ENCODE measurements at regions not wholly inside any gene's neighbourhood (a gene's known extent, or its start where the extent isn't known, plus 50 kb on each side); places are given as distances from the start of the nearest gene placed in this dataset.

DNA sequence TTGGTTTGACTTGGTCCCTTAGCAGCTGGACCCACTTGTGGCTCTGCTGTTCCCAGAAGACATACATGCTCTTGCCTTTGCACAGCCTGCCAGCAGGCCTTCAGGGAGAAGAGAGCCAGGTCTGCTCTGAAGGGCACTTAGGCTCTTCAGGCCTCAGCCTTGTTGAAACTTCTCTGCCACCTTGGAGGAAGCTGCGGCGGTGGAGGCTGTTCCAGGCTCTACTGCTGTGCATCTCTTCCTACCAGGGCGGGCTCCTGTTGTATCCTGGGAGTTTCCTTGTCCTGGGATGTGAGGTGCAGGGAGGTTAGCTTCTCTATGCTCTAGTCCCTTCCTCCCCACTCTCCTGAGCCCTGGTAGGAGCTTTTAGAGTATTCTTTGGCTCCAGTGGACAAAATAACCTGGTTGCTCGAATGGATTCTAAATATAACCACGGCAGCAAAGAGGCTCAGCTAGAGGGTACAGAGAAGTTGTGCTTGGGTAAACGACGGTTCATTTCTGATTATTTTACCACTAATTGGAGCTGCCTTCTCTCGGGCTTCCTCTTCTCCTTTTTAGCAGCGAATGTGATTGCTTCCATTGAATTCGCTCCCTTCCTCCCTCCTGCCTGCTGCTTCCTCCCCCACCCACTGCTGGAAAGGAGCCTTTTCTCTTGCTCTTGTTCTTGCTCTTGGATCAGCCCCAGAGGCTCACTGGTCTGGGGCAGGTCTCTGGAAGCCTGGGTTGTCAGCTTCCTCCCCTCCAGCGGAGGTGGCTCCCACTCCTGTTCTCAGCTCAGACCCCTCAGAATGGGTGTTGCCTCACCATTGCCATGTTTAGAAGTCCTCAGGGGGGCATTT lies 126.6 kb upstream of the CACNA1E start:
- H3K27me3 ChIP-seq: no peaks in the 10 kb centered on the region
- no peak overlapping the region for H3K4me3 ChIP-seq
- H3K36me3 ChIP-seq: no peaks in the 10 kb centered on the region
- no peak overlapping the region for H3K27ac ChIP-seq
- H3K4me1 ChIP-seq: no peaks in the 10 kb centered on the region
- no peaks in the 10 kb centered on the region for H3K9me3 ChIP-seq
- TF ChIP-seq, protein P1, sequence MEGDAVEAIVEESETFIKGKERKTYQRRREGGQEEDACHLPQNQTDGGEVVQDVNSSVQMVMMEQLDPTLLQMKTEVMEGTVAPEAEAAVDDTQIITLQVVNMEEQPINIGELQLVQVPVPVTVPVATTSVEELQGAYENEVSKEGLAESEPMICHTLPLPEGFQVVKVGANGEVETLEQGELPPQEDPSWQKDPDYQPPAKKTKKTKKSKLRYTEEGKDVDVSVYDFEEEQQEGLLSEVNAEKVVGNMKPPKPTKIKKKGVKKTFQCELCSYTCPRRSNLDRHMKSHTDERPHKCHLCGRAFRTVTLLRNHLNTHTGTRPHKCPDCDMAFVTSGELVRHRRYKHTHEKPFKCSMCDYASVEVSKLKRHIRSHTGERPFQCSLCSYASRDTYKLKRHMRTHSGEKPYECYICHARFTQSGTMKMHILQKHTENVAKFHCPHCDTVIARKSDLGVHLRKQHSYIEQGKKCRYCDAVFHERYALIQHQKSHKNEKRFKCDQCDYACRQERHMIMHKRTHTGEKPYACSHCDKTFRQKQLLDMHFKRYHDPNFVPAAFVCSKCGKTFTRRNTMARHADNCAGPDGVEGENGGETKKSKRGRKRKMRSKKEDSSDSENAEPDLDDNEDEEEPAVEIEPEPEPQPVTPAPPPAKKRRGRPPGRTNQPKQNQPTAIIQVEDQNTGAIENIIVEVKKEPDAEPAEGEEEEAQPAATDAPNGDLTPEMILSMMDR (IDR thresholded peaks at IDR 0.05): no peak
- WGBS, 2 donors: 39 to 55% methylated on average over 11 of the region's 11 CpGs
- DNase-seq (ENCODE audit: low spot score in 2 of 2): no peak

DNA sequence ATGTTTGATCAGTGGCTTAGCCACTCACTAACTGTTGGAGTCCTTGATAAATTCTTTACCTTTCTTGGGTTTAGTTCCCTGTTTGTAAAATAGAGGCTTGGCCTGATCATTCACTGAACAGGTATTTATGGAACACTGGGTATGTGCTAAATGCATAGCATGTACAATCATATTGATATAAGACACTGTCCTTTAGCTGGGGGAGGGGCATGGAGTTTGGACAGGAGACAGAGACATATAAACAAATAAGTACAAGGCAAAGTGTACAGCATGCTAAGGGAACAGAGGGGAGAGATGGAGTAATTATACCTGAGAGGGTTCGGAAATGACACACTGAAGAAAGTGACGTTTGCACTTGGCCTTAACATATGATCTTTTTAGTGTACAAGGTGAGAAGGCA lies 124.3 kb upstream of the CACNA1E start:
- Histone ChIP-seq H3K4me1 (no peaks in the 10 kb centered on the region), H3K4me3 (no peak overlapping the region), H3K27me3 (no peaks in the 10 kb centered on the region), H3K9me3 (no peaks in the 10 kb centered on the region), H3K27ac (no peak overlapping the region), H3K36me3 (no peaks in the 10 kb centered on the region)
- DNase-seq (ENCODE audit: low spot score in 2 of 2): no peak
- TF ChIP-seq POLR2A (IDR thresholded peaks at IDR 0.05): no peak
- TF ChIP-seq, protein P1 (IDR thresholded peaks at IDR 0.05): no peak
- no peak for TF ChIP-seq EP300 (IDR thresholded peaks at IDR 0.05)
- 75 to 84% methylated on average over 2 of the region's 2 CpGs for WGBS, 2 donors

DNA sequence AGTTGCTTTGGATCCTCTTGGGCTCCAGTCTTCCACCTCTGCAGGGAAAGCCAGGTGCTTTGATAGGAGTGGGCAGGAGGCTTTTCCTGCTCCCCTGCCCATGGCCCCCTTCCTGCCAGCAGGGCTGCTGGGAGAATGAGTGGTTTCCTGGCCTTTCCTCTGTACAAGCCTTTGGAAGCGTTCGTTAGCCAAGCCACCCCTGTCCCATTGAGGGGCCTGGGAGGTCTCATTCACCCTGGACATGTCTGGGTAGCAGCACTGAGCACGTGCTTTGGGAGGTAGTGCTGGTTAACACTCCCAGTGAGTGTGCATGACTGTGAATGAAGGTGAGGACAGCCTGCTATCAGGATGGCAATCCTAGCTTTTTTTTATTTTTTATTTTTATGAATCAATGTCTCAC lies 118.5 kb upstream of the CACNA1E start:
- Histone ChIP-seq H3K27ac (no peak overlapping the region), H3K4me3 (no peak overlapping the region), H3K4me1 (no peaks in the 10 kb centered on the region), H3K36me3 (no peaks in the 10 kb centered on the region), H3K9me3 (no peaks in the 10 kb centered on the region), H3K27me3 (no peaks in the 10 kb centered on the region)
- no peak for TF ChIP-seq EP300 (IDR thresholded peaks at IDR 0.05)
- TF ChIP-seq, protein P1 (IDR thresholded peaks at IDR 0.05): no peak
- no peak for TF ChIP-seq POLR2A (IDR thresholded peaks at IDR 0.05)
- 88% methylated on average over 1 to 3 of the region's 3 CpGs for WGBS, 2 donors
- DNase-seq (ENCODE audit: low spot score in 2 of 2): no peak

DNA sequence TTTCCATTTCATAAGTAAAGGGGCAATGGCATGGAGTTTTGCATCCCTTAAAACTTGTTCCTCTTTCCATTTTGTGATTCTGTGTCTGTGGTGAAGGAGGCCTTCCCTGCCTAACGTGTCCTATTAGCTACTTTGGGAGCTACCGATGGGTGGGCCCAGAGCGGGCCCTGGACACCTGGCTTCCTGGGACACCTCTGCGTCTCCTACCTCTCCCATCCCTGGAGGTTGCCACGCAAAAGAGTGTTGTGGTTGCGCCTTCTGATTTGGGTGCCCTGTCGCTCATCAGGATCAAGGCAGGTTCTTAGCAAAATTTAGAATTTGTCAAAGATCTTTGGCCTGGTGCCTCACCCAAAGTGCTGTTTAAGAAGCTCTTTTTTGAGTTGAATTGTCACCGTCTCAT lies 116.4 kb upstream of the CACNA1E start:
- no peaks in the 10 kb centered on the region for H3K27me3 ChIP-seq
- TF ChIP-seq POLR2A (IDR thresholded peaks at IDR 0.05) (no peak), EP300 (IDR thresholded peaks at IDR 0.05) (no peak)
- TF ChIP-seq, protein P1 (IDR thresholded peaks at IDR 0.05): no peak
- no peaks in the 10 kb centered on the region for H3K4me1 ChIP-seq
- no peak overlapping the region for H3K4me3 ChIP-seq
- H3K9me3 ChIP-seq: peaks cover 0 to 7% (median 0%) of the 10 kb centered on the region in 4 donors
- H3K36me3 ChIP-seq: no peaks in the 10 kb centered on the region
- no peak for DNase-seq (ENCODE audit: low spot score in 2 of 2)
- 91% methylated on average over 8 of the region's 8 CpGs for WGBS, 2 donors
- H3K27ac ChIP-seq: no peak overlapping the region

DNA sequence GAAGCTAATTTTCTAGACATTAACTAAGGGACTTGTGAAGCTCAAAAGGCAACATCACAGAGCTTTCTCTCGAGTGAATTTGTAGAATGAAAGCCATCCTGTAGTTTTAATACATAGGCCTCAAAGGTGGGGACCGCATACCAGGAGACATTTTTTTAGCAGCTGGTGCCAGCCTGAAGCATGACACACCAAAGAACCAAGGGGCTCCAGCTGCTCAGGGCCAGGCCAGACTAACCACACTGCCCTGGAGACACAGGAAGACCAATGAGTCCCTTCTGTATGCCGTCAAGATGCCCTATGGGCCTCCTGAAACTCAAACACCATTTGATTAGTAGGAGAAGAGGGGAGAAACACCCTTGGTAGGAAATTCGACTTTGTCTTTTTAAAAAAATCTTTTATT lies 113.9 kb upstream of the CACNA1E start:
- H3K4me3 ChIP-seq: no peak overlapping the region
- DNase-seq (ENCODE audit: low spot score in 2 of 2): no peak
- peaks cover 0 to 14% (median 0%) of the 10 kb centered on the region in 4 donors for H3K9me3 ChIP-seq
- 84 to 87% methylated on average over 4 of the region's 4 CpGs for WGBS, 2 donors
- no peaks in the 10 kb centered on the region for H3K4me1 ChIP-seq
- no peaks in the 10 kb centered on the region for H3K27me3 ChIP-seq
- no peak overlapping the region for H3K27ac ChIP-seq
- H3K36me3 ChIP-seq: no peaks in the 10 kb centered on the region
- TF ChIP-seq, protein P1 (IDR thresholded peaks at IDR 0.05): no peak
- TF ChIP-seq EP300 (IDR thresholded peaks at IDR 0.05) (no peak), POLR2A (IDR thresholded peaks at IDR 0.05) (no peak)

All from tibial nerve (tissue), 4 donors.